ENCODE measurements at regions not wholly inside any gene's neighbourhood (a gene's known extent, or its start where the extent isn't known, plus 50 kb on each side); places are given as distances from the start of the nearest gene placed in this dataset.

- Histone ChIP-seq H2BK120ac (replicated peaks; ENCODE audit: low read depth, low read length) (no peak overlapping the region), H3K14ac (ENCODE audit: insufficient read length) (no peak overlapping the region), H3K79me2 (ENCODE audit: control insufficient read depth in 1 of 2, insufficient read depth in 2 of 2, low read length in 2 of 2) (no peaks in the 10 kb centered on the region), H3K9me3 (ENCODE audit: insufficient read depth in 2 of 2, low read depth in 1 of 2, low read length in 1 of 2) (no peaks in the 10 kb centered on the region), H3K18ac (ENCODE audit: extremely low read depth, low read length) (no peak overlapping the region), H3K4ac (replicated peaks; ENCODE audit: insufficient read length, low read depth, low read length) (no peak overlapping the region), H3K4me3 (ENCODE audit: extremely low read depth in 1 of 4, insufficient read depth in 2 of 4, low read depth in 3 of 4, low read length in 4 of 4) (no peak overlapping the region), H3K9ac (replicated peaks in 1 of 4; ENCODE audit: extremely low read depth in 1 of 4, low read depth in 3 of 4, low read length in 3 of 4) (no peak overlapping the region), H2BK20ac (ENCODE audit: low read length) (no peak overlapping the region), H2BK12ac (ENCODE audit: low read depth, low read length) (no peak overlapping the region), H4K8ac (ENCODE audit: extremely low read depth, insufficient read depth, low read length) (no peak overlapping the region), H3K4me1 (replicated peaks in 1 of 4; ENCODE audit: control insufficient read depth in 3 of 4, insufficient read depth in 4 of 4, low read length in 3 of 4) (no peaks in the 10 kb centered on the region), H3K23ac (ENCODE audit: insufficient read length) (no peak overlapping the region), H2AFZ (ENCODE audit: low read length) (no peak overlapping the region), H2BK5ac (ENCODE audit: low read depth, low read length) (no peak overlapping the region), H4K20me1 (replicated peaks in 1 of 2; ENCODE audit: control insufficient read depth in 1 of 2, insufficient read depth in 2 of 2, low read length in 2 of 2) (no peaks in the 10 kb centered on the region), H3K36me3 (ENCODE audit: control insufficient read depth in 2 of 4, insufficient read depth in 4 of 4, low read length in 3 of 4) (no peaks in the 10 kb centered on the region), H3K4me2 (ENCODE audit: insufficient read depth in 1 of 2, low read depth in 2 of 2, low read length in 2 of 2) (no peak overlapping the region), H2AK5ac (ENCODE audit: low read depth, low read length) (no peak overlapping the region), H3K79me1 (ENCODE audit: low read depth, low read length) (no peaks in the 10 kb centered on the region), H3K27ac (ENCODE audit: low read depth, low read length) (no peak overlapping the region), H3K23me2 (ENCODE audit: low read depth, low read length) (no peaks in the 10 kb centered on the region), H4K91ac (replicated peaks; ENCODE audit: insufficient read length, low read length) (no peak overlapping the region), H3K56ac (replicated peaks; ENCODE audit: insufficient read length, low read depth, low read length) (no peak overlapping the region), H3K27me3 (replicated peaks in 1 of 4; ENCODE audit: control insufficient read depth in 3 of 4, extremely low read depth in 1 of 4, insufficient read depth in 3 of 4, low read length in 3 of 4) (no peaks in the 10 kb centered on the region), H4K5ac (ENCODE audit: insufficient read length, low read depth, low read length) (no peak overlapping the region), H2BK15ac (ENCODE audit: low read length) (no peak overlapping the region)
- FAIRE-seq (no peak), DNase-seq (ENCODE audit: low read depth in 1 of 2, low spot score in 2 of 2) (no peak)
- TF ChIP-seq FOSL1 (IDR thresholded peaks at IDR 0.05; ENCODE audit: insufficient read depth, low read depth, low read length) (no peak), TBP (IDR thresholded peaks at IDR 0.05; ENCODE audit: low read depth, low read length) (no peak)
- ChIA-PET POLR2A (ENCODE audit: partially characterized antibody) (no interaction called here), CTCF (ENCODE audit: partially characterized antibody) (no interaction called here)
- WGBS, 2 experiments (ENCODE audit: extremely low coverage in 1 of 2, insufficient coverage in 1 of 2, insufficient read length in 1 of 2, insufficient replicate concordance in 2 of 2, low coverage in 1 of 2, low lambda C conversion rate in 2 of 2, missing lambda C conversion rate in 1 of 2), result 85% methylated on average over 5 of the region's 5 CpGs; no CpG with 5 or more reads in 1 of the 2 experiments
These were observed 1223.6 kb downstream of the EPHA7 start for GRCh38 chr6:92195796-92196195.

Measured in H1 (cell line).